ENCODE measurements at regions not wholly inside any gene's neighbourhood (a gene's known extent, or its start where the extent isn't known, plus 50 kb on each side); places are given as distances from the start of the nearest gene placed in this dataset.

DNA sequence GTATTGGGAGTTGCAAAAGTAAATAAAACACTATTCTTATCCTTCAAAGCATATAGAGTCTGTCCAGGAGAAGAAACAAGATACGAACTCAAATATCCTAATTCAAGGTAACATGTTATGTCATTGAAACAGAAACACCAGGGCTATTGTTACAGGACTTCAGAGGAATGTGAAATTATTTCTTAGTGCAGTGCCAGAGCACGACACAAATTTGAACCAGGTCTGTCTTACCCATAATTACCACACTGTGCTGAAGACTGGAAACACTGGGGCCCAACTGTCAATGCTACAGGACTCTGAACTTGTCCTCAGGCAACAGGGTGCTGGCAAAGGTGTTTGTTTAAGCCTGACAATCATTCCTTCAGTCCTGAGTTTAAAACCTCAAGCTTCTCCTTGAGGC, 633.6 kb upstream of the UBE2E2 start:
- WGBS (ENCODE audit: insufficient coverage) = 86% methylated on average over 1 of the region's 2 CpGs
- Histone ChIP-seq H3K27me3 (ENCODE audit: control insufficient read depth, insufficient read depth, low read length) (no peaks in the 10 kb centered on the region), H3K4me3 (ENCODE audit: low read depth, low read length) (no peak overlapping the region), H3K9me3 (ENCODE audit: control insufficient read depth, insufficient read depth, low read length) (no peaks in the 10 kb centered on the region), H3K27ac (ENCODE audit: low read depth, low read length) (no peak overlapping the region), H3K36me3 (ENCODE audit: control insufficient read depth, insufficient read depth, low read length) (no peaks in the 10 kb centered on the region), H3K4me1 (ENCODE audit: control insufficient read depth, insufficient read depth, low read length) (no peaks in the 10 kb centered on the region)
- DNase-seq (ENCODE audit: low read depth in 4 of 6, low spot score in 6 of 6) = no peak

DNA sequence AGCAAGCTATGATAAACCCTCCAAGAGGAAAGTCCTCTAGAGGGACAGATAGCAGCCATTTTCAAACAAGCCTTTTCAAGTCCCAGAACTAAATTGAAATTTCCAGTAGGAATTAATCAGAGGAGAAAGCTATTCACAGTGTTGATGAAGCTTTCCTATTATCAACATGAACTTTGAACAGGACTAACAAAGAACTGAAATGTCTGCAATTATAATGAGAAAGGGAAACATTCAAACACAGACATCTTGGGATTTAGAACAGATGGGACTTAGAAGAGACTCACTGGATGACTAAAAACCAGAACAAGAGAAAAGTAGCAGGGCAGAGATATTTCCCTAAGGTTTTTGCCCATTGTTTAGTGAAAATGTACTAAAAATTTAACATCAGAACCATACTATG, 622.1 kb upstream of the UBE2E2 start:
- peaks cover 3% of the 10 kb centered on the region for H3K27me3 ChIP-seq (ENCODE audit: control insufficient read depth, insufficient read depth, low read length)
- H3K27ac ChIP-seq (ENCODE audit: low read depth, low read length) = no peak overlapping the region
- H3K4me3 ChIP-seq (ENCODE audit: low read depth, low read length) = no peak overlapping the region
- no peaks in the 10 kb centered on the region for H3K36me3 ChIP-seq (ENCODE audit: control insufficient read depth, insufficient read depth, low read length)
- no peaks in the 10 kb centered on the region for H3K9me3 ChIP-seq (ENCODE audit: control insufficient read depth, insufficient read depth, low read length)
- no peak for DNase-seq (ENCODE audit: low read depth in 4 of 6, low spot score in 6 of 6)
- no peaks in the 10 kb centered on the region for H3K4me1 ChIP-seq (ENCODE audit: control insufficient read depth, insufficient read depth, low read length)

DNA sequence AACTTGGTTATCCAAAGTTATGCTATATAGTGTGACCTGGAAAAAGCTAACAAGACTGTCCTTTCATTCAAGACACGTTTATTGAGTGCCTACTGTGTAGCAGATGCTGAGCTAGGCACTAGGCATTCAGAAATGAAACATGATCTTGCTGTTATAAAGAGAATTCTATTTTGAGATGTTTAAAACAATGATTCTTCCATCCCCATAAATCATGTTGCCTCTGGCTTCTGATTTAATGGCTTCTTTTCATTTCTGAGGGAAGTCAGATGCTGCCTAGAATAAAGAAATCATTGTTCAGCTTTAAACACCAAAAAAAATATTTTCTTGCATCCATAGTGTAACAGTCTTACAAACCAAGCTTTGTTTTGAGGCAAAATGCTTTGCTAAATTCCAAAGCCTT, 620.9 kb upstream of the UBE2E2 start:
- 50% methylated on average over 1 of the region's 1 CpG for WGBS (ENCODE audit: insufficient coverage)
- H3K27ac ChIP-seq (ENCODE audit: low read depth, low read length) = no peak overlapping the region
- peaks cover 3% of the 10 kb centered on the region for H3K27me3 ChIP-seq (ENCODE audit: control insufficient read depth, insufficient read depth, low read length)
- no peaks in the 10 kb centered on the region for H3K36me3 ChIP-seq (ENCODE audit: control insufficient read depth, insufficient read depth, low read length)
- H3K4me1 ChIP-seq (ENCODE audit: control insufficient read depth, insufficient read depth, low read length) = no peaks in the 10 kb centered on the region
- no peaks in the 10 kb centered on the region for H3K9me3 ChIP-seq (ENCODE audit: control insufficient read depth, insufficient read depth, low read length)
- H3K4me3 ChIP-seq (ENCODE audit: low read depth, low read length) = no peak overlapping the region
- DNase-seq (ENCODE audit: low read depth in 4 of 6, low spot score in 6 of 6) = peak in 2 of 6 donors; percentile 2 to 14

DNA sequence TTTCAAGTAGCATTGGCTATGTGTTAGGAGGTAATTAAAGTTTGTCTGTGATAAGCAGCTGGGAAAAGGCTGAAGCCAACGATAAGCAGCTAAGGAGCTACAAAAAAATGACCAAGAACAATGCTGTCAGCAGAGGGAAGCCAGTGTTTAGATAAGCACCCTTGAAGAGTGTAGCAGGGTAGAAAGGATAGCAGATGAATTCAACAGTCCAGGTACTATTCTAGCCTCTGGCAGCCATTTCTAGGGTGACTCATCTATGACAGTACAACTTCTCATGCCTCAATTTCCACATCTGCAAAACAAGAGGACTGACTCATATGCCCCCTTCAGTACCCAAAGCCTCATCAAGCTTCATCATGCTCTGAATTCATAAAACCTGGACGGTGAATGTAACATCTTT, 617.6 kb upstream of the UBE2E2 start:
- peak in 2 of 6 donors; percentile 5 to 9 for DNase-seq (ENCODE audit: low read depth in 4 of 6, low spot score in 6 of 6)
- Histone ChIP-seq H3K9me3 (ENCODE audit: control insufficient read depth, insufficient read depth, low read length) (no peaks in the 10 kb centered on the region), H3K36me3 (ENCODE audit: control insufficient read depth, insufficient read depth, low read length) (no peaks in the 10 kb centered on the region), H3K4me1 (ENCODE audit: control insufficient read depth, insufficient read depth, low read length) (no peaks in the 10 kb centered on the region), H3K27ac (ENCODE audit: low read depth, low read length) (no peak overlapping the region), H3K27me3 (ENCODE audit: control insufficient read depth, insufficient read depth, low read length) (peaks cover 3% of the 10 kb centered on the region), H3K4me3 (ENCODE audit: low read depth, low read length) (no peak overlapping the region)
- WGBS (ENCODE audit: insufficient coverage) = 38% methylated on average over 1 of the region's 2 CpGs

DNA sequence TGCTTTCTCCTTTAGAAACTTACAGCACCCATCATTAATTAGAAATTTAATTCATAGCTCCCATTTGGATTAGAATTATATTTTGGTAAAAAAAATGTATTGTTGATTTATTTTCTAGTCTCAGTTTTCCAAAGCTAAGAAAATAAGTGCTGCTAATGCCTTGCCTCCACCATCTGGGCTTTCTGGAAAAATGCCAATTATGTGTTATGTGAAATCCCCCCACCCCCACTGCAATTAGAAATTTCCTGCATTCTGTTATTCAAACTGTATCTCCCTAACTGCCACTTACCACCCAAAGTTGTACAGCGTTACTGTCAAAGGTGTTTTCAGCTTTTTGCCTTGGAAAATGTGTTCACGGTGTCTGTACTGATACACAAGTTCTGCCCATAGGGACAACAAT, 617.2 kb upstream of the UBE2E2 start:
- peak in 2 of 6 donors; percentile 66 to 71 for DNase-seq (ENCODE audit: low read depth in 4 of 6, low spot score in 6 of 6)
- no peaks in the 10 kb centered on the region for H3K36me3 ChIP-seq (ENCODE audit: control insufficient read depth, insufficient read depth, low read length)
- H3K4me3 ChIP-seq (ENCODE audit: low read depth, low read length) = no peak overlapping the region
- H3K27me3 ChIP-seq (ENCODE audit: control insufficient read depth, insufficient read depth, low read length) = peaks cover 3% of the 10 kb centered on the region
- H3K27ac ChIP-seq (ENCODE audit: low read depth, low read length) = no peak overlapping the region
- H3K4me1 ChIP-seq (ENCODE audit: control insufficient read depth, insufficient read depth, low read length) = no peaks in the 10 kb centered on the region
- no peaks in the 10 kb centered on the region for H3K9me3 ChIP-seq (ENCODE audit: control insufficient read depth, insufficient read depth, low read length)
- WGBS (ENCODE audit: insufficient coverage) = no CpG with 5 or more reads among the region's 2 CpGs

DNA sequence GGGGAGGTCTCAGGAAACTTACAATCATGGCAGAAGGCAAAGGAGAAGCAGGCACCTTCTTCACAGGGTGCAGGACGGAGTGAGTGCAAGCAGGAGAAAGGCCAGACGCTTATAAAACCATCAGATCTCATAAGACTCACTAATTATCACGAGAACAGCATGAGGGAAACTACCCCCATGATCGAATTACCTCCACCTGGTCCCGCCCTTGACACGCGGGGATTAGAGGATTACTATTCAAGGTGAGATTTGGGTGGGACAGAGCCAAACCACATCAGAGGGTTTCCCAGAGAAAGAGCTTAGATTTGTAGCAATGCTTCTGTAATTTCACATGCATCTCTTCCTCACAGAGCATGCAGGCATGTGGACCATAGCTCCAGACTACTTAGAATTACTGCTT, 615.7 kb upstream of the UBE2E2 start:
- no peak overlapping the region for H3K4me3 ChIP-seq (ENCODE audit: low read depth, low read length)
- no peaks in the 10 kb centered on the region for H3K4me1 ChIP-seq (ENCODE audit: control insufficient read depth, insufficient read depth, low read length)
- WGBS (ENCODE audit: insufficient coverage) = no CpG with 5 or more reads among the region's 7 CpGs
- H3K27me3 ChIP-seq (ENCODE audit: control insufficient read depth, insufficient read depth, low read length) = peaks cover 3% of the 10 kb centered on the region
- no peaks in the 10 kb centered on the region for H3K9me3 ChIP-seq (ENCODE audit: control insufficient read depth, insufficient read depth, low read length)
- no peaks in the 10 kb centered on the region for H3K36me3 ChIP-seq (ENCODE audit: control insufficient read depth, insufficient read depth, low read length)
- DNase-seq (ENCODE audit: low read depth in 4 of 6, low spot score in 6 of 6) = no peak
- H3K27ac ChIP-seq (ENCODE audit: low read depth, low read length) = no peak overlapping the region

DNA sequence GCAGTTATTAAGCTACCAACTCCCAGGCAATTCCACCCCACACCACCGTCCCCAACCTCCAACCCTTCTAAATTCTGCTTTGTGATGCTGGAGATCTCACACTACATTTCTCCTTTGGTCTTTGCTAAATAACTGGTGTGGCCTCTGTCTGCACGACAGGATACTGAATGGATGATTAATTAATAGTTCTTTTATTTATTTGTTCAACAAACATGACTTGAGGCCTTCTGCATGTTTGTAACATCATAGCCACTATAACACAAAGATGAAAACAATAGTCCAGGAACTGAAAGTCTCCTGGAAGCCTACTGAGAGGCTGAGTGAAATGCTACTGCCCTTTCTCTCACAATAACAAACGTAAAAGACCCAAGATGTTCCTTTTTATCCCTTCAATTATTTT, 609.5 kb upstream of the UBE2E2 start:
- Histone ChIP-seq H3K4me3 (ENCODE audit: low read depth, low read length) (no peak overlapping the region), H3K9me3 (ENCODE audit: control insufficient read depth, insufficient read depth, low read length) (peaks cover 3% of the 10 kb centered on the region), H3K4me1 (ENCODE audit: control insufficient read depth, insufficient read depth, low read length) (no peaks in the 10 kb centered on the region), H3K36me3 (ENCODE audit: control insufficient read depth, insufficient read depth, low read length) (no peaks in the 10 kb centered on the region), H3K27me3 (ENCODE audit: control insufficient read depth, insufficient read depth, low read length) (no peaks in the 10 kb centered on the region), H3K27ac (ENCODE audit: low read depth, low read length) (no peak overlapping the region)
- WGBS (ENCODE audit: insufficient coverage) = 25% methylated on average over 2 of the region's 3 CpGs
- no peak for DNase-seq (ENCODE audit: low read depth in 4 of 6, low spot score in 6 of 6)

DNA sequence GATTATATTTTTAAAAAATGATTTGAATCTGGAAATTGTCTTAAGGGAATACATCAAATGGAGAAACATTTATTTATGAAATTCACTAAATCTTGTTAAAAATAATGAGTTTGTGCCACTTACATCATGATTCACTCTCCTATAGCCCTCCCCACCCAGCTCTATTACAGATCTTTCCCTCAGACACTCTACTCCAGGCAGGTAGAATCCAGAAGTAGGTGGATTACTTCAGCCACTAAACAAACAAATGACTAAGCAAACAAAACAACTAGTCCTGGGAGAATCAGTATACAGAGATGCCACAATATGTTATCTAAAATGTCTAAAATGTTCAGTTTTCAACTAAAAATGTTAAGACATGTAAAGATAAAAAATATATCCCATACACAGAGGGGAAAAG, 608.1 kb upstream of the UBE2E2 start:
- DNase-seq (ENCODE audit: low read depth in 4 of 6, low spot score in 6 of 6) = no peak
- no peaks in the 10 kb centered on the region for H3K36me3 ChIP-seq (ENCODE audit: control insufficient read depth, insufficient read depth, low read length)
- no peak overlapping the region for H3K4me3 ChIP-seq (ENCODE audit: low read depth, low read length)
- H3K27me3 ChIP-seq (ENCODE audit: control insufficient read depth, insufficient read depth, low read length) = no peaks in the 10 kb centered on the region
- peaks cover 3% of the 10 kb centered on the region for H3K9me3 ChIP-seq (ENCODE audit: control insufficient read depth, insufficient read depth, low read length)
- H3K4me1 ChIP-seq (ENCODE audit: control insufficient read depth, insufficient read depth, low read length) = no peaks in the 10 kb centered on the region
- no peak overlapping the region for H3K27ac ChIP-seq (ENCODE audit: low read depth, low read length)

DNA sequence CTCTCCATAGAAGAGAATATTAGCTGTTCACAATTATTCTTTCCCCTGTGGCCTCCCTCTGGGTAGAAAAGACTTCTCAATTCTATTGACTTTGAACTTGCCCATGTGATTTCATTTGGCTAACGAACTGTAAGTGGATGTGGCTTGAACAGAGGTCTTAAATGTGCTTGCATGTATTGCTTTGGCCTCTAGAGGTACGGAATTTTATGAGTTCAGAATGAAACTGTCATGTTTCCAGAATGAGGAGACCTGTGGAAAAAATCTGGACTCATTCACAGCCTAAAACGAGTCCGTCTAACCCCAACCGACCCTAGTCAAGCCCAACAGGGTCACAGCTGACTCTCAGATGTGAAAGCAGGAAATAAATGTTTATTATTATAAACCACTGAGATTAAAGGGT, 596.7 kb upstream of the UBE2E2 start:
- Histone ChIP-seq H3K27ac (ENCODE audit: low read depth, low read length) (no peak overlapping the region), H3K9me3 (ENCODE audit: control insufficient read depth, insufficient read depth, low read length) (no peaks in the 10 kb centered on the region), H3K27me3 (ENCODE audit: control insufficient read depth, insufficient read depth, low read length) (no peaks in the 10 kb centered on the region), H3K4me1 (ENCODE audit: control insufficient read depth, insufficient read depth, low read length) (no peaks in the 10 kb centered on the region), H3K4me3 (ENCODE audit: low read depth, low read length) (no peak overlapping the region), H3K36me3 (ENCODE audit: control insufficient read depth, insufficient read depth, low read length) (no peaks in the 10 kb centered on the region)
- WGBS (ENCODE audit: insufficient coverage) = no CpG with 5 or more reads among the region's 5 CpGs
- peak in 1 of 6 donors; percentile 11 for DNase-seq (ENCODE audit: low read depth in 4 of 6, low spot score in 6 of 6)

DNA sequence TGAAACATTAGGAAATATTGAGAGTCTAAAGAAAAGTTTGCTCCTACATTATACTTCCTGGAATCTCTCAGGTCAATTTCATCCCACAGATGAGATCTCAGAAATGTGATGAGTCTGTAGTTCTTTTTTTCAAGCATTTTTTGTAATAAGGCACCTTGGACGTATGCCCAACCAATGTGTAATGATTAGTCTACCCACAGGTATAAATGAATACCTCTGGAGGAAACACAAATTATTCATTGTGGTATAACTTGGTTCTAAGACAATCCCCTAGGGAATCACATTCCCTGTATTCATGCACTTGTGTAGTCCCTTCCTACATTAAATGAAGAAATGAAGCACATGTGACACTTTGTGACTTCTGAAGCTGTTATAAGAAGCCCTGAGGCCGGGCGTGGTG, 596.2 kb upstream of the UBE2E2 start:
- Histone ChIP-seq H3K36me3 (ENCODE audit: control insufficient read depth, insufficient read depth, low read length) (no peaks in the 10 kb centered on the region), H3K9me3 (ENCODE audit: control insufficient read depth, insufficient read depth, low read length) (no peaks in the 10 kb centered on the region), H3K4me1 (ENCODE audit: control insufficient read depth, insufficient read depth, low read length) (no peaks in the 10 kb centered on the region), H3K4me3 (ENCODE audit: low read depth, low read length) (no peak overlapping the region), H3K27ac (ENCODE audit: low read depth, low read length) (no peak overlapping the region), H3K27me3 (ENCODE audit: control insufficient read depth, insufficient read depth, low read length) (no peaks in the 10 kb centered on the region)
- no peak for DNase-seq (ENCODE audit: low read depth in 4 of 6, low spot score in 6 of 6)
- 100% methylated on average over 2 of the region's 3 CpGs for WGBS (ENCODE audit: insufficient coverage)

DNA sequence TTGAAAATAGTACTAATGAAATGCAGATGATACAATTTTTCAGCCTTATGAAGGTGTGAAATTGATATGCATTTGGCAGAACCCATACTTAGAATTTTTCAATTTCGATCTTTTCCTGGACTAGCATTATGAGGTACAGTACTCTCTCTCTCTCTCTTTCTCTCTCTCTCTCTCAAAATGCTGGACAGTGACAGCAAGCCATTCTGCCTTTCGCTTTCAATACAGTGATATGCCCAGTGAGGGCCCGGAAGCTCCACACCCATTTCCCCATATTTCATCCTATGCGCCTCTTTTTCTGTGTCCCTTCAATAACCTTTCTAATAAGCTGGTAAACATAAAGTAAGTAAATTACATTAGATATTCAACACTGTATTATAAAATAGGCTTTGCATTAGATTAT, 595.0 kb upstream of the UBE2E2 start:
- WGBS (ENCODE audit: insufficient coverage) = no CpG with 5 or more reads among the region's 4 CpGs
- no peaks in the 10 kb centered on the region for H3K9me3 ChIP-seq (ENCODE audit: control insufficient read depth, insufficient read depth, low read length)
- H3K27me3 ChIP-seq (ENCODE audit: control insufficient read depth, insufficient read depth, low read length) = no peaks in the 10 kb centered on the region
- no peak for DNase-seq (ENCODE audit: low read depth in 4 of 6, low spot score in 6 of 6)
- H3K27ac ChIP-seq (ENCODE audit: low read depth, low read length) = no peak overlapping the region
- H3K36me3 ChIP-seq (ENCODE audit: control insufficient read depth, insufficient read depth, low read length) = no peaks in the 10 kb centered on the region
- no peaks in the 10 kb centered on the region for H3K4me1 ChIP-seq (ENCODE audit: control insufficient read depth, insufficient read depth, low read length)
- H3K4me3 ChIP-seq (ENCODE audit: low read depth, low read length) = no peak overlapping the region
